Esophagus muscularis mucosa (tissue), 4 donors: ENCODE measurements at regions not wholly inside any gene's neighbourhood (a gene's known extent, or its start where the extent isn't known, plus 50 kb on each side); places are given as distances from the start of the nearest gene placed in this dataset.
A peak's percentile ranks its signal among the peaks of the same experiment; 100 is the strongest.

Experiments
- DNase-seq: peaks from one replicate; pipeline ENCODE4 v3.0.0-alpha.2; 2017; ENCODE audit errors: extremely low spot score
- H3K27ac ChIP-seq, 4 donors: fragments of 200-600 bp; sonication (generic); replicated peaks in 1 of 4; 1 replicate in 3 of 4; 2 replicates in 1 of 4; pipeline ENCODE4 v1.5.1; 2016 to 2019; ENCODE audit warnings: mild to moderate bottlenecking in 1 of 4
- H3K27me3 ChIP-seq, 4 donors: fragments of 200-600 bp; sonication (generic); one replicate each; pipeline versions ENCODE4 v1.5.1 to v1.6.0; 2016 to 2019
- H3K36me3 ChIP-seq, 4 donors: fragments of 200-600 bp; sonication (generic); one replicate each; pipeline ENCODE4 v1.5.1; 2016 to 2019
- H3K4me1 ChIP-seq, 4 donors: fragments of 200-600 bp; sonication (generic); one replicate each; pipeline ENCODE4 v1.5.1; 2016 to 2019
- H3K4me3 ChIP-seq, 4 donors: fragments of 200-600 bp; sonication (generic); 1 replicate in 2 of 4; 2 replicates in 2 of 4; pipeline ENCODE4 v1.5.1; 2016 to 2019; ENCODE audit warnings: mild to moderate bottlenecking in 4 of 4, moderate library complexity in 1 of 4
- H3K9me3 ChIP-seq, 4 donors: fragments of 200-600 bp; sonication (generic); 1 replicate in 3 of 4; 2 replicates in 1 of 4; pipeline ENCODE4 v1.5.1; 2016 to 2019
- EP300 ChIP-seq: sonication (generic); formaldehyde crosslinking; IDR thresholded peaks from one replicate; pipeline ENCODE4 v1.6.1; 2017; ENCODE audit warnings: antibody characterized with exemption
- POLR2A ChIP-seq: fragments of 450-650 bp; IDR thresholded peaks from one replicate; pipeline ENCODE4 v1.6.1; 2017; ENCODE audit warnings: antibody characterized with exemption, moderate library complexity, mild to moderate bottlenecking, low read depth
- POLR2AphosphoS5 ChIP-seq, 2 donors: sonication (generic); formaldehyde crosslinking; IDR thresholded peaks; one replicate each; pipeline ENCODE4 v1.6.1; 2017; ENCODE audit warnings: antibody characterized with exemption in 2 of 2
- WGBS: methylation state at CpG from one replicate; pipeline ENCODE4 v1.1.5; 2018; 5-methylcytosine and 5-hydroxymethylcytosine counted together
- intact Hi-C: fragments of 100-400 bp; cut with DNase I; formaldehyde crosslinking; loops from one replicate; pipeline ENCODE4 v1.15.1; 2023
- TF ChIP-seq, protein P1 (sequence below), 3 experiments: fragments of 200-600 bp in 2 of 3; fragments of 450-650 bp in 1 of 3; sonication (generic) in 2 of 3; IDR thresholded peaks; one replicate each; pipeline ENCODE4 v1.5.1; 2017 to 2019; ENCODE audit warnings: antibody characterized with exemption in 3 of 3, mild to moderate bottlenecking in 2 of 3, moderate library complexity in 1 of 3

DNA sequence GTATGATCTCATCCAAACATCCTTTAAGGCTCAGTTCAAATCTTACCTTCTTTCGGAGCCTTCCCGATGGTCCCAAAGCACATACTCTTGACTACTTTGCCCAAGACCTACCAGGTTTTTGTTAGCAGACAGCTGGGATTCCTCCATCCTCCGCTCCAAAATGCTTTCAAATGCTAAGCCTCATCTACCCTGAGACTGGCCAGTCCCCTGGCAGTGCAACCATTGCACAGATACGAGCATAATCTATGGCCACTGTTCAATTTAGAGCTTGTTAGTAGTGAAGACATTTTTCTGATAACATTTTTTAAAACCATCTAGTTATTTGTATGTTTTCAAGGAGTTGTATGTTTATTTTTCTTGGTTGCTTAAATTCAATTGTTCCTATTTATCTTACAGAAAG, 264.4 kb upstream of the NR2F2 start:
- H3K4me3 ChIP-seq: no peak overlapping the region
- WGBS: 82% methylated on average over 4 of the region's 4 CpGs
- peak; percentile 31 for DNase-seq
- H3K36me3 ChIP-seq: no peaks in the 10 kb centered on the region
- no peaks in the 10 kb centered on the region for H3K4me1 ChIP-seq
- intact Hi-C loops: no loop called here
- H3K27ac ChIP-seq: no peak overlapping the region
- TF ChIP-seq POLR2AphosphoS5 (IDR thresholded peaks at IDR 0.05): no peak
- TF ChIP-seq, protein P1, sequence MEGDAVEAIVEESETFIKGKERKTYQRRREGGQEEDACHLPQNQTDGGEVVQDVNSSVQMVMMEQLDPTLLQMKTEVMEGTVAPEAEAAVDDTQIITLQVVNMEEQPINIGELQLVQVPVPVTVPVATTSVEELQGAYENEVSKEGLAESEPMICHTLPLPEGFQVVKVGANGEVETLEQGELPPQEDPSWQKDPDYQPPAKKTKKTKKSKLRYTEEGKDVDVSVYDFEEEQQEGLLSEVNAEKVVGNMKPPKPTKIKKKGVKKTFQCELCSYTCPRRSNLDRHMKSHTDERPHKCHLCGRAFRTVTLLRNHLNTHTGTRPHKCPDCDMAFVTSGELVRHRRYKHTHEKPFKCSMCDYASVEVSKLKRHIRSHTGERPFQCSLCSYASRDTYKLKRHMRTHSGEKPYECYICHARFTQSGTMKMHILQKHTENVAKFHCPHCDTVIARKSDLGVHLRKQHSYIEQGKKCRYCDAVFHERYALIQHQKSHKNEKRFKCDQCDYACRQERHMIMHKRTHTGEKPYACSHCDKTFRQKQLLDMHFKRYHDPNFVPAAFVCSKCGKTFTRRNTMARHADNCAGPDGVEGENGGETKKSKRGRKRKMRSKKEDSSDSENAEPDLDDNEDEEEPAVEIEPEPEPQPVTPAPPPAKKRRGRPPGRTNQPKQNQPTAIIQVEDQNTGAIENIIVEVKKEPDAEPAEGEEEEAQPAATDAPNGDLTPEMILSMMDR (IDR thresholded peaks at IDR 0.05): no peak
- no peak for TF ChIP-seq EP300
- TF ChIP-seq POLR2A: no peak
- no peaks in the 10 kb centered on the region for H3K9me3 ChIP-seq
- no peaks in the 10 kb centered on the region for H3K27me3 ChIP-seq

DNA sequence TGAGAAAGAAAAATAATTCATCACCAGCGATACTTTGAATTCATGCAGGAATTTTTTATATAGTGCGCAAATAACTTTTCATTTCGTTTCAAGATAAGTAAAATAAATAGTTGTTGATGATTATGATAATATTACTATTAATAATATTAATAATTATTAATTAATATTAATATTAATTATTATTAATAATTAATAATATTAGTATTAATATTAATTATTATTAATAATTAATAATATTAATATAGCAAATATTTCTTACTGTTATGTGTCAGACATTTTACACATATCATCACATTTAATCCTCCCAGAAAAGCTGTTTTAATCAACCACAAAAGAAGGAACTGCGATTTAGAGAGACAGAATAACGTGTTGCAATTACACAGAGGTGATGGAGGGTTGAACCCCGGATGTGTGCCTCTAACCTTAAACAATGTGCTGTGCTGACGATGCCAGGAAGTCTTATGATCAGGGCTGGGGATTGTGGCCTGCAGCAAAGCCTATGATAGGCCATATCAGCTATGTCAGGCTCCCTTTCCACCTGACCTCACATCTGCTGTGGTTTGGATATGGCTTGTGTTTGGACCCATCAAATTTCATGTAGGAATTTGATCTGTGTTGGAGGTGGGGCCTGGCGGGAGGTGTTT, 263.5 kb upstream of the NR2F2 start:
- DNase-seq: no peak
- H3K4me3 ChIP-seq: no peak overlapping the region
- no peaks in the 10 kb centered on the region for H3K36me3 ChIP-seq
- no peaks in the 10 kb centered on the region for H3K4me1 ChIP-seq
- no peak for TF ChIP-seq POLR2AphosphoS5 (IDR thresholded peaks at IDR 0.05)
- TF ChIP-seq, protein P1 (IDR thresholded peaks at IDR 0.05): no peak
- TF ChIP-seq POLR2A: no peak
- no peak for TF ChIP-seq EP300
- 82% methylated on average over 8 of the region's 8 CpGs for WGBS
- intact Hi-C loops: no loop called here
- no peaks in the 10 kb centered on the region for H3K9me3 ChIP-seq
- H3K27ac ChIP-seq: no peak overlapping the region
- H3K27me3 ChIP-seq: no peaks in the 10 kb centered on the region

- WGBS: 96% methylated on average over 2 of the region's 2 CpGs
- no peaks in the 10 kb centered on the region for H3K36me3 ChIP-seq
Observed at GRCh38 chr15:96067677-96068076, 262.8 kb upstream of the NR2F2 start.

GRCh38 chr15:96068897-96069296, 261.6 kb upstream of the NR2F2 start:
- Histone ChIP-seq H3K27ac (no peak overlapping the region), H3K4me3 (no peak overlapping the region), H3K27me3 (no peaks in the 10 kb centered on the region), H3K36me3 (no peaks in the 10 kb centered on the region), H3K9me3 (no peaks in the 10 kb centered on the region), H3K4me1 (no peaks in the 10 kb centered on the region)
- DNase-seq: no peak
- intact Hi-C loops: no loop called here
- TF ChIP-seq POLR2AphosphoS5 (IDR thresholded peaks at IDR 0.05): no peak
- TF ChIP-seq, protein P1 (IDR thresholded peaks at IDR 0.05): no peak
- TF ChIP-seq POLR2A: no peak
- no peak for TF ChIP-seq EP300
- 93% methylated on average over 3 of the region's 3 CpGs for WGBS

More at GRCh38 chr15:96067677-96068076, 262.8 kb upstream of the NR2F2 start:
- H3K4me3 ChIP-seq: no peak overlapping the region
- no peak for DNase-seq
- H3K27ac ChIP-seq: no peak overlapping the region
- H3K9me3 ChIP-seq: no peaks in the 10 kb centered on the region
- H3K4me1 ChIP-seq: no peaks in the 10 kb centered on the region
- no peaks in the 10 kb centered on the region for H3K27me3 ChIP-seq
- TF ChIP-seq POLR2AphosphoS5 (IDR thresholded peaks at IDR 0.05): no peak
- TF ChIP-seq POLR2A: no peak
- TF ChIP-seq EP300: no peak
- TF ChIP-seq, protein P1 (IDR thresholded peaks at IDR 0.05): no peak
- intact Hi-C loops: no loop called here

GRCh38 chr15:96070636-96071035, 259.9 kb upstream of the NR2F2 start:
- Histone ChIP-seq H3K36me3 (no peaks in the 10 kb centered on the region), H3K27ac (no peak overlapping the region), H3K27me3 (no peaks in the 10 kb centered on the region), H3K9me3 (no peaks in the 10 kb centered on the region), H3K4me1 (no peaks in the 10 kb centered on the region), H3K4me3 (no peak overlapping the region)
- TF ChIP-seq, protein P1 (IDR thresholded peaks at IDR 0.05): no peak
- TF ChIP-seq POLR2AphosphoS5 (IDR thresholded peaks at IDR 0.05) (no peak), EP300 (no peak), POLR2A (no peak)
- intact Hi-C loops: no loop called here
- DNase-seq: no peak
- 87% methylated on average over 8 of the region's 8 CpGs for WGBS
